ENCODE measurements at regions not wholly inside any gene's neighbourhood (a gene's known extent, or its start where the extent isn't known, plus 50 kb on each side); places are given as distances from the start of the nearest gene placed in this dataset.

- H3K9me3 ChIP-seq (ENCODE audit: low read length): no peaks in the 10 kb centered on the region
- no peaks in the 10 kb centered on the region for H4K20me1 ChIP-seq (ENCODE audit: insufficient read depth, low read length)
Measured at GRCh38 chr18:38900445-38900844, 1334.8 kb upstream of the CELF4 start.

GRCh38 chr18:38900031-38900430 is 1334.4 kb upstream of the CELF4 start:
- H3K9me2 ChIP-seq (ENCODE audit: low read depth, low read length): no peaks in the 10 kb centered on the region
- H3K27me3 ChIP-seq (ENCODE audit: insufficient read depth, low read length): no peaks in the 10 kb centered on the region
- no peak for TF ChIP-seq CTCF (IDR thresholded peaks at IDR 0.05; ENCODE audit: low read length)
- no peak for TF ChIP-seq EZH2 (IDR thresholded peaks at IDR 0.05; ENCODE audit: borderline replicate concordance, low read length)
- no peak overlapping the region for H3K4me2 ChIP-seq (ENCODE audit: low read length)
- no peak overlapping the region for H3K4me3 ChIP-seq (ENCODE audit: low read depth, low read length, poor library complexity, severe bottlenecking)
- H3K36me3 ChIP-seq (ENCODE audit: insufficient read depth, low read length): no peaks in the 10 kb centered on the region
- H2AFZ ChIP-seq (ENCODE audit: low read length): no peak overlapping the region
- H3F3A ChIP-seq (ENCODE audit: insufficient read depth, low read length): no peaks in the 10 kb centered on the region
- H4K20me1 ChIP-seq (ENCODE audit: insufficient read depth, low read length): no peaks in the 10 kb centered on the region
- H3K79me2 ChIP-seq (ENCODE audit: insufficient read depth, low read length): no peaks in the 10 kb centered on the region
- H3K4me1 ChIP-seq (ENCODE audit: insufficient read depth, low read length, severe bottlenecking): no peaks in the 10 kb centered on the region
- no peak overlapping the region for H3K27ac ChIP-seq (ENCODE audit: low read depth, low read length, poor library complexity, severe bottlenecking)
- no peaks in the 10 kb centered on the region for H3K9me3 ChIP-seq (ENCODE audit: low read length)
- H3K9ac ChIP-seq (ENCODE audit: low read length): no peak overlapping the region

More at GRCh38 chr18:38900445-38900844, 1334.8 kb upstream of the CELF4 start:
- Histone ChIP-seq H3F3A (ENCODE audit: insufficient read depth, low read length) (no peaks in the 10 kb centered on the region), H3K4me2 (ENCODE audit: low read length) (no peak overlapping the region), H3K27ac (ENCODE audit: low read depth, low read length, poor library complexity, severe bottlenecking) (no peak overlapping the region), H3K36me3 (ENCODE audit: insufficient read depth, low read length) (no peaks in the 10 kb centered on the region), H3K79me2 (ENCODE audit: insufficient read depth, low read length) (no peaks in the 10 kb centered on the region), H3K27me3 (ENCODE audit: insufficient read depth, low read length) (no peaks in the 10 kb centered on the region), H3K4me1 (ENCODE audit: insufficient read depth, low read length, severe bottlenecking) (no peaks in the 10 kb centered on the region), H3K9me2 (ENCODE audit: low read depth, low read length) (no peaks in the 10 kb centered on the region), H3K4me3 (ENCODE audit: low read depth, low read length, poor library complexity, severe bottlenecking) (no peak overlapping the region), H2AFZ (ENCODE audit: low read length) (no peak overlapping the region), H3K9ac (ENCODE audit: low read length) (no peak overlapping the region)
- TF ChIP-seq CTCF (IDR thresholded peaks at IDR 0.05; ENCODE audit: low read length) (no peak), EZH2 (IDR thresholded peaks at IDR 0.05; ENCODE audit: borderline replicate concordance, low read length) (no peak)

DNA sequence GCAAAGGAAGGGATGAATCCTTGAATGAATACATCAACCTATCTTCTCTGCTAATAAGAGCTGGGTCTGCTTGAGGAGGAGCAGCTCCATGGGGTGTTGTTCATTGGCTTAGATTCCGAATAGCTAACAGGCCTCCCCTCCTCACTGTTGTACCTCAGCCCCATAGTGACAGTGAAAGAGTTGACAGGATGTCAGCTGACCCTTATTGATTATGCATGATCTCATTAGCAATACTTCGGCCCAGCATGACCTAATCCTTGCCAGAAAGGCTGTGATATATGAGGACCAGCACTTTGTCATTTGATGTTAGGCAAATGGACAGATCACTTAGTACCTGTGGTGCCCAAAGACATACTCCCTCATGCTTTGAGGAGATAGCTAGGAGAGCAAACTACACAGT is 1333.7 kb upstream of the CELF4 start:
- no peak overlapping the region for H3K4me2 ChIP-seq (ENCODE audit: low read length)
- H4K20me1 ChIP-seq (ENCODE audit: insufficient read depth, low read length): no peaks in the 10 kb centered on the region
- no peak overlapping the region for H3K4me3 ChIP-seq (ENCODE audit: low read depth, low read length, poor library complexity, severe bottlenecking)
- H3K9ac ChIP-seq (ENCODE audit: low read length): no peak overlapping the region
- no peaks in the 10 kb centered on the region for H3K36me3 ChIP-seq (ENCODE audit: insufficient read depth, low read length)
- no peaks in the 10 kb centered on the region for H3K9me3 ChIP-seq (ENCODE audit: low read length)
- no peak overlapping the region for H2AFZ ChIP-seq (ENCODE audit: low read length)
- no peaks in the 10 kb centered on the region for H3K9me2 ChIP-seq (ENCODE audit: low read depth, low read length)
- no peaks in the 10 kb centered on the region for H3K27me3 ChIP-seq (ENCODE audit: insufficient read depth, low read length)
- H3K27ac ChIP-seq (ENCODE audit: low read depth, low read length, poor library complexity, severe bottlenecking): no peak overlapping the region
- no peaks in the 10 kb centered on the region for H3F3A ChIP-seq (ENCODE audit: insufficient read depth, low read length)
- H3K79me2 ChIP-seq (ENCODE audit: insufficient read depth, low read length): no peaks in the 10 kb centered on the region
- H3K4me1 ChIP-seq (ENCODE audit: insufficient read depth, low read length, severe bottlenecking): no peaks in the 10 kb centered on the region
- TF ChIP-seq EZH2 (IDR thresholded peaks at IDR 0.05; ENCODE audit: borderline replicate concordance, low read length): no peak
- TF ChIP-seq CTCF (IDR thresholded peaks at IDR 0.05; ENCODE audit: low read length): no peak
